ENCODE measurements at regions not wholly inside any gene's neighbourhood (a gene's known extent, or its start where the extent isn't known, plus 50 kb on each side); places are given as distances from the start of the nearest gene placed in this dataset.

DNA sequence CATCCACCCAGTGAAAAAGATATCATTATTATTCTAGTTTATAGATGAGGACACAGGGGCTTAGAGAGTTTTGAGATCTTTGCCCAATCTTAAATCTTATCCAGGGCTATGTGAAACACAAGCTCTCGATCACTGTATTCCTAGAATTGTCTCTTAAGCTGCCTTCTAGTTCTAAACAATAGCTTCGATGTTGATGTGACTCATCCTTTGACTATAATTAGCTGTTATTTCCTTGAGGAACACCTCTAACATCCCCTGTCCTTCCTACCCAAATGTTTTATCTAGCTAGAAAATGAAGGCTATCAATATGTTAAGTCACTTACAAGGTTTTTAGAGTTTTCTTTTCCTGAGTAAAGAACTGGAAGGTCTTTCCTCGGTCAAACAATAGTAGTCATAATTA lies 83.1 kb upstream of the STAC start:
- DNase-seq (ENCODE audit: low spot score in 2 of 2) = no peak
- H3K27ac ChIP-seq = no peak overlapping the region
- H3K4me3 ChIP-seq = no peak overlapping the region
- peaks cover 0 to 11% of the 10 kb centered on the region in 2 donors for H3K4me1 ChIP-seq
- intact Hi-C loops (cut with DNase I) = no loop called here
- TF ChIP-seq, protein P1, sequence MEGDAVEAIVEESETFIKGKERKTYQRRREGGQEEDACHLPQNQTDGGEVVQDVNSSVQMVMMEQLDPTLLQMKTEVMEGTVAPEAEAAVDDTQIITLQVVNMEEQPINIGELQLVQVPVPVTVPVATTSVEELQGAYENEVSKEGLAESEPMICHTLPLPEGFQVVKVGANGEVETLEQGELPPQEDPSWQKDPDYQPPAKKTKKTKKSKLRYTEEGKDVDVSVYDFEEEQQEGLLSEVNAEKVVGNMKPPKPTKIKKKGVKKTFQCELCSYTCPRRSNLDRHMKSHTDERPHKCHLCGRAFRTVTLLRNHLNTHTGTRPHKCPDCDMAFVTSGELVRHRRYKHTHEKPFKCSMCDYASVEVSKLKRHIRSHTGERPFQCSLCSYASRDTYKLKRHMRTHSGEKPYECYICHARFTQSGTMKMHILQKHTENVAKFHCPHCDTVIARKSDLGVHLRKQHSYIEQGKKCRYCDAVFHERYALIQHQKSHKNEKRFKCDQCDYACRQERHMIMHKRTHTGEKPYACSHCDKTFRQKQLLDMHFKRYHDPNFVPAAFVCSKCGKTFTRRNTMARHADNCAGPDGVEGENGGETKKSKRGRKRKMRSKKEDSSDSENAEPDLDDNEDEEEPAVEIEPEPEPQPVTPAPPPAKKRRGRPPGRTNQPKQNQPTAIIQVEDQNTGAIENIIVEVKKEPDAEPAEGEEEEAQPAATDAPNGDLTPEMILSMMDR (IDR thresholded peaks at IDR 0.05) = no peak
- no peaks in the 10 kb centered on the region for H3K9me3 ChIP-seq
- H3K36me3 ChIP-seq = no peaks in the 10 kb centered on the region
- H3K27me3 ChIP-seq = no peaks in the 10 kb centered on the region

DNA sequence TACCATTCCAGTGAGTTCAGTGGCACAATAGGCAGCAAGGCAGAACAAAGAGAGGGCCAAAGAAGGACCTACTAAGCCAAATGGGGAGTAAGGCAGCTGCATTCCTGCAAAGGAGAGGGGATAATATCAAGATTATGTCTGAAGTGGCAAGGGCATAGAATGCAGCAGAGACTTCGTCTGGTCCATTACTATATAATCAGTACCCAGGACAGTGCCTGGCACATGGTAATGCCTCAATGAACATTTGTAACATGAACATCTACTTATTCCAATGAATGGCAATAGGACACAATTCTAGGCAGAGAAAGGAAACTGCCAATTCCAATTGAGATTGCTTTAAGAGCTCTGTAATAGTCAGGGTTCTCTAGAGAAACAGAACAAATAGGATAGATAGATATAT lies 82.1 kb upstream of the STAC start:
- peaks cover 0 to 11% of the 10 kb centered on the region in 2 donors for H3K4me1 ChIP-seq
- H3K27me3 ChIP-seq = no peaks in the 10 kb centered on the region
- H3K9me3 ChIP-seq = no peaks in the 10 kb centered on the region
- H3K36me3 ChIP-seq = no peaks in the 10 kb centered on the region
- H3K4me3 ChIP-seq = no peak overlapping the region
- H3K27ac ChIP-seq = no peak overlapping the region
- TF ChIP-seq, protein P1 (IDR thresholded peaks at IDR 0.05) = no peak
- intact Hi-C loops (cut with DNase I) = no loop called here
- DNase-seq (ENCODE audit: low spot score in 2 of 2) = no peak

DNA sequence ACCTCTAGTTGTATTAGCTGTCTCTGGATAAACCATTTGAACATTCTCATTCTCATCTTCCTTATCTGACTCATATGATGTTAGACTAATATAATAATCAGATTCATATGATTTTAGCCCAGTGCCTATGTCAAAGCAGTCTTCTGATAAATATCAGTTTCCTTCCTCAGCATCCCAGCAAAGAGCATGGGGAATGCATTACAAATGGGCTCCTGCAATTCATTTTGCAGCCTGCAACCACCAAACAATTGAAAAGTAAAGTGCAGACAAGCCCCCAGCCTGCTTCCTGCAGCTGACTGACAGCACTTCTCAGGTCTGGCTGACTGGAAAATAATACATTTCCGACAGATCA lies 78.2 kb upstream of the STAC start:
- DNase-seq (ENCODE audit: low spot score in 2 of 2) = no peak
- Histone ChIP-seq H3K4me3 (no peak overlapping the region), H3K9me3 (no peaks in the 10 kb centered on the region), H3K4me1 (no peaks in the 10 kb centered on the region), H3K36me3 (no peaks in the 10 kb centered on the region), H3K27ac (no peak overlapping the region), H3K27me3 (no peaks in the 10 kb centered on the region)
- TF ChIP-seq, protein P1 (IDR thresholded peaks at IDR 0.05) = no peak
- intact Hi-C loops (cut with DNase I) = no loop called here

DNA sequence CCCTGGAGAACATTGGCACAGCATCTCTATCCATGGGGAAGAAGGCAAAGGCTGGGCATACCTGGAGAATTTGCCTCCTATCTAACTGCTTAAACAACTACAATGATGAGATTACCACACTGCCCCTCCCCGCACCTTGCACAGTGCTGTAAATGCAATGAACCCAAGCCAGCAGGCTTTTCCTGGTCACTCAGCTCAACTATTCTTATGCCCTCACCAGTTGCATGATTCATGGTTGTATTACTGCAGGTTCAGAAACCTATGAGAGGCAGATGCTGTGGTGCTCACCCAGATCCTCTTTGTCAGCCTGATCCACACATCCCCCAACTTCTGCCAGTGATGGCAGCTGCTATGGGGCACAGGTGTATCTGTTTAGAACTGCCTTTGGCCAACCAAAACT lies 77.7 kb upstream of the STAC start:
- no peak for DNase-seq (ENCODE audit: low spot score in 2 of 2)
- H3K27me3 ChIP-seq = no peaks in the 10 kb centered on the region
- H3K27ac ChIP-seq = no peak overlapping the region
- no peaks in the 10 kb centered on the region for H3K9me3 ChIP-seq
- intact Hi-C loops (cut with DNase I) = no loop called here
- no peaks in the 10 kb centered on the region for H3K4me1 ChIP-seq
- no peaks in the 10 kb centered on the region for H3K36me3 ChIP-seq
- TF ChIP-seq, protein P1 (IDR thresholded peaks at IDR 0.05) = no peak
- H3K4me3 ChIP-seq = no peak overlapping the region

DNA sequence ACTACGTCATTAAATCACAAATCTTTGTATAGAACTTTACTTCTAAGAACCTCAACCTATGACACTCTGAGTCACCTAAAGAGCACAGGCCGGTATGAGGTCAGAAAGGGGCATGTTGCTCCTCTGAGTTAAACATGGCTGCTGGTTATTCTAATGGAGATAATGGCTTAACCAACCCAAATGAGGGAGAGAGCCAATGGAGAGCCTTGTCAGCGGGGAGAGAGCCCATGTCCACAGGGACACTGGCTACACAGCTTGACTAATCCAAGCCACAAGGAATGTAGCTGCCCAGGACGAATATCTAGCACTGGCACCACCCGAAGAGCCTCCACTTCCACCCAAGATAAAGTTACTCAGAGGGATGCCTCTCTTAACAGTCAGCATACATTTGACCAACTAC lies 77.0 kb upstream of the STAC start:
- Histone ChIP-seq H3K27me3 (no peaks in the 10 kb centered on the region), H3K27ac (no peak overlapping the region), H3K36me3 (no peaks in the 10 kb centered on the region), H3K9me3 (no peaks in the 10 kb centered on the region), H3K4me3 (no peak overlapping the region), H3K4me1 (no peaks in the 10 kb centered on the region)
- TF ChIP-seq, protein P1 (IDR thresholded peaks at IDR 0.05) = no peak
- DNase-seq (ENCODE audit: low spot score in 2 of 2) = no peak
- intact Hi-C loops (cut with DNase I) = no loop called here

DNA sequence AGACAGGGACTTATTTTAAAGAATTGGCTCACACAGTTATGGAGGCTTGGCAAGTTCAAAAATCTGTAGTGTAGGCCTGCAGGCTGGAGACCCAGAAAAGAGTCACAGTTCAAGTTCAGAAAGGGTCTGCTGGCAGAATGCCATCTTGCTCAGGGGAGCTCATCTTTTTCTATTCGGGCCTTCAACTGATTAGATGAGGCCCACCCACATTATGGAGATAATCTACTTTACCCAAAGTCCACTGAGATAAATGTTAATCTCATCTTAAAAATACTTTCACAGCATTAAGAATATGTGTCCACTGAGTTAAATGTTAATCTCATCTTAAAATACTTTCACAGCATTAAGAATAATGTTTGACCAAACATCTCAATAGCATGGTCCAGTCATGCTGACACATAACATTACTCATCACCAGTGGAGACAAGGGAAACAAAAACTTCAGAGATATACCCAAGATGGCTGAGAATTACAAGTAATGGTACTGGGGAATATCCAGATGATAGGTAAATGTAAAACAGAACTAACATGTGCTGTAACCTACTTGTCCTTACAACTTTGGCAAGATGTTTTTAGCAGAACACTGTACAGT lies 74.3 kb upstream of the STAC start:
- Histone ChIP-seq H3K27me3 (no peaks in the 10 kb centered on the region), H3K36me3 (no peaks in the 10 kb centered on the region), H3K9me3 (no peaks in the 10 kb centered on the region), H3K27ac (no peak overlapping the region), H3K4me1 (no peaks in the 10 kb centered on the region), H3K4me3 (no peak overlapping the region)
- intact Hi-C loops (cut with DNase I) = no loop called here
- TF ChIP-seq, protein P1 (IDR thresholded peaks at IDR 0.05) = no peak
- DNase-seq (ENCODE audit: low spot score in 2 of 2) = no peak
